Endothelial cell of umbilical vein (primary cell): ENCODE measurements at regions not wholly inside any gene's neighbourhood (a gene's known extent, or its start where the extent isn't known, plus 50 kb on each side); places are given as distances from the start of the nearest gene placed in this dataset.

ENCODE experiments used
- BruUV-seq: library from RNA; stranded (reverse); fragments of 400-500 nt; replicated peaks from 2 replicates; lab custom pipeline; 2021; lab: Mats Ljungman, UMichigan
- CTCF ChIA-PET: fragments of 300-600, 350-600 bp; sonication (Branson Sonifier 250); formaldehyde crosslinking; loops from one replicate; lab custom pipeline; 2021; ENCODE audit warnings: antibody characterized with exemption, inconsistent platforms; lab: Charles Lee
- POLR2A ChIA-PET: fragments of 300-600, 350-600 bp; sonication (Branson Sonifier 250); formaldehyde crosslinking; loops from one replicate; lab custom pipeline; 2021; ENCODE audit warnings: antibody characterized with exemption, inconsistent platforms; lab: Charles Lee
- DNase-seq: peaks from one replicate; pipeline ENCODE4 v3.0.0-alpha.2; 2011; ENCODE audit warnings: low read depth, low spot score
- FAIRE-seq: peaks from 2 replicates; lab custom pipeline; 2011; peaks lifted over from hg19 to GRCh38; lab: Jason Lieb, UNC
- H2AFZ ChIP-seq: 2 replicates; pipeline ENCODE4 v1.6.0; 2012; ENCODE audit warnings: low read depth, low read length, control low read depth, inconsistent platforms
- H3K27ac ChIP-seq: 2 replicates; pipeline ENCODE4 v1.5.1; 2011; ENCODE audit warnings: low read depth, mild to moderate bottlenecking, control low read depth, low read length, moderate library complexity; ENCODE audit not compliant: insufficient read depth
- H3K27me3 ChIP-seq, 2 experiments: 2 replicates each; pipeline versions ENCODE4 v1.6.0 to v1.6.1; 2011; ENCODE audit warnings: low read length in 2 of 2, mixed read lengths in 1 of 2; ENCODE audit not compliant: control insufficient read depth in 2 of 2, insufficient read depth in 2 of 2
- H3K36me3 ChIP-seq, 2 experiments: 2 replicates in 1 of 2; 3 replicates in 1 of 2; pipeline ENCODE4 v1.5.1; 2011; ENCODE audit warnings: low read length in 2 of 2, mild to moderate bottlenecking in 1 of 2, moderate library complexity in 1 of 2; ENCODE audit not compliant: control insufficient read depth in 2 of 2, insufficient read depth in 2 of 2; ENCODE audit errors: extremely low read depth in 1 of 2
- H3K4me1 ChIP-seq: 3 replicates; pipeline ENCODE4 v1.5.1; 2011; ENCODE audit warnings: mild to moderate bottlenecking, low read length; ENCODE audit not compliant: control insufficient read depth, insufficient read depth; ENCODE audit errors: extremely low read depth
- H3K4me2 ChIP-seq: 2 replicates; pipeline ENCODE4 v1.6.1; 2011; ENCODE audit warnings: low read length, control low read depth, mixed read lengths; ENCODE audit not compliant: insufficient read depth
- H3K4me3 ChIP-seq, 3 experiments: fragments of 200-600 bp in 1 of 3; sonication (generic), shearing (Covaris generic) in 1 of 3; replicated peaks in 1 of 3; 2 replicates each; pipeline ENCODE4 v1.5.1; 2011 to 2016; ENCODE audit warnings: control low read depth in 3 of 3, low read length in 3 of 3, mild to moderate bottlenecking in 2 of 3, inconsistent platforms in 1 of 3, low read depth in 1 of 3, moderate library complexity in 1 of 3; ENCODE audit not compliant: insufficient read depth in 1 of 3
- H3K79me2 ChIP-seq: 2 replicates; pipeline ENCODE4 v1.6.0; 2012; ENCODE audit warnings: low read length, inconsistent platforms; ENCODE audit not compliant: control insufficient read depth, insufficient read depth
- H3K9ac ChIP-seq: replicated peaks from 2 replicates; pipeline ENCODE3; 2011; ENCODE audit warnings: low read length, control low read depth; ENCODE audit not compliant: insufficient read depth; ENCODE audit errors: extremely low read depth
- H3K9me1 ChIP-seq: replicated peaks from 3 replicates; pipeline ENCODE4 v1.6.0; 2011; ENCODE audit warnings: mild to moderate bottlenecking, low read length; ENCODE audit not compliant: control insufficient read depth, insufficient read depth; ENCODE audit errors: extremely low read depth
- H3K9me3 ChIP-seq: replicated peaks from 2 replicates; pipeline ENCODE4 v1.5.1; 2012; ENCODE audit warnings: low read length, inconsistent platforms; ENCODE audit not compliant: control insufficient read depth, insufficient read depth
- H4K20me1 ChIP-seq: replicated peaks from 2 replicates; pipeline ENCODE3; 2011; ENCODE audit warnings: mild to moderate bottlenecking, low read length; ENCODE audit not compliant: control insufficient read depth, insufficient read depth; ENCODE audit errors: extremely low read depth
- EZH2 ChIP-seq: IDR thresholded peaks from 2 replicates; pipeline ENCODE4 v1.6.1; 2012; ENCODE audit warnings: borderline replicate concordance, low read depth, mild to moderate bottlenecking, moderate library complexity, low read length, inconsistent platforms; ENCODE audit not compliant: severe bottlenecking
- FOS ChIP-seq: IDR thresholded peaks from 2 replicates; pipeline ENCODE4 v1.6.1; 2011; ENCODE audit warnings: mild to moderate bottlenecking, low read length, moderate library complexity, borderline replicate concordance; ENCODE audit not compliant: insufficient read depth
- GATA2 ChIP-seq: IDR thresholded peaks from 2 replicates; pipeline ENCODE4 v1.7.0; 2011; ENCODE audit warnings: low read depth, mild to moderate bottlenecking, moderate library complexity, mixed read lengths, low read length; ENCODE audit not compliant: insufficient read length, insufficient read depth
- JUN ChIP-seq: IDR thresholded peaks from 2 replicates; pipeline ENCODE4 v1.6.1; 2011; ENCODE audit warnings: borderline replicate concordance, low read depth; ENCODE audit not compliant: insufficient read length, insufficient read depth
- MAX ChIP-seq: IDR thresholded peaks from 2 replicates; pipeline ENCODE4 v1.6.1; 2011; ENCODE audit not compliant: insufficient read depth, insufficient read length
- MYC ChIP-seq: IDR thresholded peaks from one replicate; pipeline ENCODE4 v1.6.1; 2011; ENCODE audit warnings: mild to moderate bottlenecking, low read depth, low read length
- POLR2A ChIP-seq: IDR thresholded peaks from 2 replicates; pipeline ENCODE4 v1.6.1; 2012; ENCODE audit warnings: low read depth, mild to moderate bottlenecking, control low read depth, low read length
- POLR2AphosphoS5 ChIP-seq: IDR thresholded peaks from 2 replicates; pipeline ENCODE4 v1.6.1; 2012; ENCODE audit warnings: low read depth, mild to moderate bottlenecking, control low read depth, low read length, moderate library complexity; ENCODE audit not compliant: insufficient read depth
- dilution Hi-C: fragments of 300-500 bp; cut with MboI; formaldehyde crosslinking; loops from one replicate; pipeline ENCODE4 v1.15.0; 2019; ENCODE audit warnings: low sequenced_read_pairs; ENCODE audit not compliant: extremely low pct_ligation_motif_present
- intact Hi-C: fragments of 100-400 bp; cut with micrococcal nuclease; formaldehyde crosslinking; loops from one replicate; pipeline ENCODE4 v1.10.0; 2022
- TF ChIP-seq, protein P1 (sequence below), 2 donors: IDR thresholded peaks; 1 replicate in 1 of 2; 2 replicates in 1 of 2; pipeline ENCODE4 v1.5.1; 2011; ENCODE audit warnings: low read length in 2 of 2, mild to moderate bottlenecking in 2 of 2, moderate library complexity in 2 of 2, control low read depth in 1 of 2, inconsistent platforms in 1 of 2, low read depth in 1 of 2; ENCODE audit not compliant: insufficient read depth in 1 of 2; ENCODE audit errors: extremely low read depth in 1 of 2

- Histone ChIP-seq H3K9ac (no peak overlapping the region), H3K79me2 (no peaks in the 10 kb centered on the region), H3K27me3 (no peaks in the 10 kb centered on the region), H3K4me1 (no peaks in the 10 kb centered on the region), H3K4me3 (no peak overlapping the region), H3K9me1 (no peaks in the 10 kb centered on the region), H3K9me3 (no peaks in the 10 kb centered on the region), H3K27ac (no peak overlapping the region), H4K20me1 (no peaks in the 10 kb centered on the region), H2AFZ (no peak overlapping the region), H3K36me3 (no peaks in the 10 kb centered on the region), H3K4me2 (no peak overlapping the region)
- DNase-seq (no peak), FAIRE-seq (no peak)
- BruUV-seq = no TSS peak
- TF ChIP-seq POLR2AphosphoS5 = no peak
- no peak for TF ChIP-seq MYC
- TF ChIP-seq GATA2 = no peak
- TF ChIP-seq, protein P1, sequence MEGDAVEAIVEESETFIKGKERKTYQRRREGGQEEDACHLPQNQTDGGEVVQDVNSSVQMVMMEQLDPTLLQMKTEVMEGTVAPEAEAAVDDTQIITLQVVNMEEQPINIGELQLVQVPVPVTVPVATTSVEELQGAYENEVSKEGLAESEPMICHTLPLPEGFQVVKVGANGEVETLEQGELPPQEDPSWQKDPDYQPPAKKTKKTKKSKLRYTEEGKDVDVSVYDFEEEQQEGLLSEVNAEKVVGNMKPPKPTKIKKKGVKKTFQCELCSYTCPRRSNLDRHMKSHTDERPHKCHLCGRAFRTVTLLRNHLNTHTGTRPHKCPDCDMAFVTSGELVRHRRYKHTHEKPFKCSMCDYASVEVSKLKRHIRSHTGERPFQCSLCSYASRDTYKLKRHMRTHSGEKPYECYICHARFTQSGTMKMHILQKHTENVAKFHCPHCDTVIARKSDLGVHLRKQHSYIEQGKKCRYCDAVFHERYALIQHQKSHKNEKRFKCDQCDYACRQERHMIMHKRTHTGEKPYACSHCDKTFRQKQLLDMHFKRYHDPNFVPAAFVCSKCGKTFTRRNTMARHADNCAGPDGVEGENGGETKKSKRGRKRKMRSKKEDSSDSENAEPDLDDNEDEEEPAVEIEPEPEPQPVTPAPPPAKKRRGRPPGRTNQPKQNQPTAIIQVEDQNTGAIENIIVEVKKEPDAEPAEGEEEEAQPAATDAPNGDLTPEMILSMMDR (IDR thresholded peaks at IDR 0.05; ENCODE audit: extremely low read depth in 1 of 2, insufficient read depth in 1 of 2, low read depth in 1 of 2, low read length in 2 of 2) = no peak
- no peak for TF ChIP-seq POLR2A
- no peak for TF ChIP-seq EZH2
- no peak for TF ChIP-seq JUN
- no peak for TF ChIP-seq FOS
- TF ChIP-seq MAX = no peak
- intact Hi-C loops (no loop called here), dilution Hi-C loops (no loop called here)
- ChIA-PET POLR2A (no interaction called here), CTCF (no interaction called here)
Observed at GRCh38 chr10:42990016-42990720, 86.7 kb upstream of the RET start.
